Ascending aorta (tissue), 2 donors: ENCODE measurements at regions not wholly inside any gene's neighbourhood (a gene's known extent, or its start where the extent isn't known, plus 50 kb on each side); places are given as distances from the start of the nearest gene placed in this dataset.

Experiments used
- DNase-seq, 2 donors: peaks; one replicate each; pipeline ENCODE4 v3.0.0-alpha.2; 2019; ENCODE audit warnings: low spot score in 2 of 2
- H3K27ac ChIP-seq, 2 donors: fragments of 200-600 bp; sonication (generic); one replicate each; pipeline ENCODE4 v1.5.1; 2016 to 2017; ENCODE audit warnings: mild to moderate bottlenecking in 1 of 2
- H3K27me3 ChIP-seq: fragments of 200-600 bp; sonication (generic); one replicate; pipeline ENCODE4 v1.5.1; 2017
- H3K36me3 ChIP-seq, 2 donors: fragments of 200-600 bp; sonication (generic); one replicate each; pipeline ENCODE4 v1.5.1; 2016
- H3K4me1 ChIP-seq, 2 donors: fragments of 200-600 bp; sonication (generic); one replicate each; pipeline ENCODE4 v1.5.1; 2016 to 2017; ENCODE audit warnings: mild to moderate bottlenecking in 1 of 2
- H3K4me3 ChIP-seq, 2 donors: fragments of 200-600 bp; sonication (generic); one replicate each; pipeline ENCODE4 v1.5.1; 2016 to 2017; ENCODE audit warnings: mild to moderate bottlenecking in 1 of 2
- H3K9me3 ChIP-seq, 2 donors: fragments of 200-600 bp; sonication (generic); one replicate each; pipeline ENCODE4 v1.5.1; 2016
- CTCF ChIP-seq, 3 experiments: fragments of 200-600 bp in 2 of 3; fragments of 450-650 bp in 1 of 3; sonication (generic) in 2 of 3; IDR thresholded peaks; one replicate each; pipeline ENCODE4 v1.5.1; 2016 to 2019; ENCODE audit warnings: antibody characterized with exemption in 3 of 3, mild to moderate bottlenecking in 1 of 3, moderate library complexity in 1 of 3
- intact Hi-C: fragments of 100-400 bp; cut with DNase I; formaldehyde crosslinking; loops from one replicate; pipeline ENCODE4 v1.15.1; 2023

GRCh38 chr10:128316925-128317324 is 190.7 kb upstream of the MKI67 start:
- H3K36me3 ChIP-seq: no peaks in the 10 kb centered on the region
- DNase-seq: peak in 1 of 2 donors; percentile 24
- H3K27ac ChIP-seq: no peak overlapping the region
- H3K4me1 ChIP-seq: no peaks in the 10 kb centered on the region
- no peak for TF ChIP-seq CTCF (IDR thresholded peaks at IDR 0.05)
- H3K9me3 ChIP-seq: no peaks in the 10 kb centered on the region
- H3K4me3 ChIP-seq: no peak overlapping the region
- H3K27me3 ChIP-seq: no peaks in the 10 kb centered on the region
- intact Hi-C loops: no loop called here

- H3K9me3 ChIP-seq: no peaks in the 10 kb centered on the region
- DNase-seq: no peak
- H3K4me3 ChIP-seq: no peak overlapping the region
- intact Hi-C loops: no loop called here
- TF ChIP-seq CTCF (IDR thresholded peaks at IDR 0.05): no peak
- H3K36me3 ChIP-seq: no peaks in the 10 kb centered on the region
- no peak overlapping the region for H3K27ac ChIP-seq
- H3K4me1 ChIP-seq: no peaks in the 10 kb centered on the region
- H3K27me3 ChIP-seq: no peaks in the 10 kb centered on the region
These were observed 192.1 kb upstream of the MKI67 start for GRCh38 chr10:128318366-128318765.

- intact Hi-C loops: no loop called here
- H3K4me3 ChIP-seq: no peak overlapping the region
- no peaks in the 10 kb centered on the region for H3K9me3 ChIP-seq
- no peaks in the 10 kb centered on the region for H3K4me1 ChIP-seq
- TF ChIP-seq CTCF (IDR thresholded peaks at IDR 0.05): no peak
- no peaks in the 10 kb centered on the region for H3K27me3 ChIP-seq
- DNase-seq: no peak
- no peak overlapping the region for H3K27ac ChIP-seq
- H3K36me3 ChIP-seq: no peaks in the 10 kb centered on the region
These were observed 192.7 kb upstream of the MKI67 start for GRCh38 chr10:128318913-128319312.

GRCh38 chr10:128322106-128322505 is 195.9 kb upstream of the MKI67 start:
- Histone ChIP-seq H3K27me3 (no peaks in the 10 kb centered on the region), H3K27ac (no peak overlapping the region), H3K4me1 (no peaks in the 10 kb centered on the region), H3K9me3 (no peaks in the 10 kb centered on the region), H3K4me3 (no peak overlapping the region), H3K36me3 (no peaks in the 10 kb centered on the region)
- TF ChIP-seq CTCF (IDR thresholded peaks at IDR 0.05): no peak
- no peak for DNase-seq
- intact Hi-C loops: no loop called here

- H3K27ac ChIP-seq: no peak overlapping the region
- no peaks in the 10 kb centered on the region for H3K4me1 ChIP-seq
- no peaks in the 10 kb centered on the region for H3K36me3 ChIP-seq
- no peak for TF ChIP-seq CTCF (IDR thresholded peaks at IDR 0.05)
- intact Hi-C loops: no loop called here
- no peak overlapping the region for H3K4me3 ChIP-seq
- no peaks in the 10 kb centered on the region for H3K27me3 ChIP-seq
- H3K9me3 ChIP-seq: no peaks in the 10 kb centered on the region
- no peak for DNase-seq
These were observed 196.7 kb upstream of the MKI67 start for GRCh38 chr10:128322950-128323349.
